Vagina (tissue), 2 donors: ENCODE measurements at regions not wholly inside any gene's neighbourhood (a gene's known extent, or its start where the extent isn't known, plus 50 kb on each side); places are given as distances from the start of the nearest gene placed in this dataset.

Source experiments
- DNase-seq, 2 donors: peaks; one replicate each; pipeline ENCODE4 v3.0.0-alpha.2; 2017; ENCODE audit errors: extremely low spot score in 2 of 2
- H3K27ac ChIP-seq: fragments of 200-600 bp; sonication (generic); one replicate; pipeline ENCODE4 v1.5.1; 2019
- H3K27me3 ChIP-seq: fragments of 200-600 bp; sonication (generic); one replicate; pipeline ENCODE4 v1.5.1; 2019
- H3K36me3 ChIP-seq, 2 donors: fragments of 200-600 bp; sonication (generic); one replicate each; pipeline ENCODE4 v1.5.1; 2017 to 2019
- H3K4me1 ChIP-seq: fragments of 200-600 bp; sonication (generic); one replicate; pipeline ENCODE4 v1.5.1; 2019
- H3K4me3 ChIP-seq, 2 donors: fragments of 200-600 bp; sonication (generic); 1 replicate in 1 of 2; 2 replicates in 1 of 2; pipeline ENCODE4 v1.5.1; 2016 to 2019
- H3K9me3 ChIP-seq: fragments of 200-600 bp; sonication (generic); one replicate; pipeline ENCODE4 v1.5.1; 2019
- POLR2A ChIP-seq, 2 donors: fragments of 450-650 bp; IDR thresholded peaks; one replicate each; pipeline ENCODE4 v1.6.1; 2017; ENCODE audit warnings: antibody characterized with exemption in 2 of 2, mild to moderate bottlenecking in 2 of 2, moderate library complexity in 2 of 2
- POLR2AphosphoS5 ChIP-seq, 2 donors: sonication (generic); formaldehyde crosslinking; IDR thresholded peaks; one replicate each; pipeline ENCODE4 v1.9.0; 2017; ENCODE audit warnings: antibody characterized with exemption in 2 of 2, mild to moderate bottlenecking in 2 of 2, low read depth in 1 of 2; ENCODE audit not compliant: insufficient read depth in 1 of 2
- intact Hi-C: fragments of 100-400 bp; cut with DNase I; formaldehyde crosslinking; loops from one replicate; pipeline ENCODE4 v1.15.1; 2023
- TF ChIP-seq, protein P1 (sequence below), 3 experiments: fragments of 450-650 bp in 2 of 3; fragments of 200-600 bp in 1 of 3; sonication (generic) in 1 of 3; IDR thresholded peaks; one replicate each; pipeline ENCODE4 v1.5.1; 2017 to 2019; ENCODE audit warnings: antibody characterized with exemption in 3 of 3, mild to moderate bottlenecking in 2 of 3, moderate library complexity in 2 of 3

GRCh38 chr3:76043746-76044145, 258.4 kb upstream of the ZNF717 start:
- Histone ChIP-seq H3K27me3 (no peaks in the 10 kb centered on the region), H3K27ac (no peak overlapping the region), H3K36me3 (no peaks in the 10 kb centered on the region), H3K4me1 (no peaks in the 10 kb centered on the region), H3K9me3 (no peaks in the 10 kb centered on the region), H3K4me3 (no peak overlapping the region)
- intact Hi-C loops, result no loop called here
- TF ChIP-seq POLR2AphosphoS5 (IDR thresholded peaks at IDR 0.05; ENCODE audit: insufficient read depth in 1 of 2, low read depth in 1 of 2) (no peak), POLR2A (IDR thresholded peaks at IDR 0.05) (no peak)
- TF ChIP-seq, protein P1, sequence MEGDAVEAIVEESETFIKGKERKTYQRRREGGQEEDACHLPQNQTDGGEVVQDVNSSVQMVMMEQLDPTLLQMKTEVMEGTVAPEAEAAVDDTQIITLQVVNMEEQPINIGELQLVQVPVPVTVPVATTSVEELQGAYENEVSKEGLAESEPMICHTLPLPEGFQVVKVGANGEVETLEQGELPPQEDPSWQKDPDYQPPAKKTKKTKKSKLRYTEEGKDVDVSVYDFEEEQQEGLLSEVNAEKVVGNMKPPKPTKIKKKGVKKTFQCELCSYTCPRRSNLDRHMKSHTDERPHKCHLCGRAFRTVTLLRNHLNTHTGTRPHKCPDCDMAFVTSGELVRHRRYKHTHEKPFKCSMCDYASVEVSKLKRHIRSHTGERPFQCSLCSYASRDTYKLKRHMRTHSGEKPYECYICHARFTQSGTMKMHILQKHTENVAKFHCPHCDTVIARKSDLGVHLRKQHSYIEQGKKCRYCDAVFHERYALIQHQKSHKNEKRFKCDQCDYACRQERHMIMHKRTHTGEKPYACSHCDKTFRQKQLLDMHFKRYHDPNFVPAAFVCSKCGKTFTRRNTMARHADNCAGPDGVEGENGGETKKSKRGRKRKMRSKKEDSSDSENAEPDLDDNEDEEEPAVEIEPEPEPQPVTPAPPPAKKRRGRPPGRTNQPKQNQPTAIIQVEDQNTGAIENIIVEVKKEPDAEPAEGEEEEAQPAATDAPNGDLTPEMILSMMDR (IDR thresholded peaks at IDR 0.05), result no peak
- DNase-seq, result no peak

DNA sequence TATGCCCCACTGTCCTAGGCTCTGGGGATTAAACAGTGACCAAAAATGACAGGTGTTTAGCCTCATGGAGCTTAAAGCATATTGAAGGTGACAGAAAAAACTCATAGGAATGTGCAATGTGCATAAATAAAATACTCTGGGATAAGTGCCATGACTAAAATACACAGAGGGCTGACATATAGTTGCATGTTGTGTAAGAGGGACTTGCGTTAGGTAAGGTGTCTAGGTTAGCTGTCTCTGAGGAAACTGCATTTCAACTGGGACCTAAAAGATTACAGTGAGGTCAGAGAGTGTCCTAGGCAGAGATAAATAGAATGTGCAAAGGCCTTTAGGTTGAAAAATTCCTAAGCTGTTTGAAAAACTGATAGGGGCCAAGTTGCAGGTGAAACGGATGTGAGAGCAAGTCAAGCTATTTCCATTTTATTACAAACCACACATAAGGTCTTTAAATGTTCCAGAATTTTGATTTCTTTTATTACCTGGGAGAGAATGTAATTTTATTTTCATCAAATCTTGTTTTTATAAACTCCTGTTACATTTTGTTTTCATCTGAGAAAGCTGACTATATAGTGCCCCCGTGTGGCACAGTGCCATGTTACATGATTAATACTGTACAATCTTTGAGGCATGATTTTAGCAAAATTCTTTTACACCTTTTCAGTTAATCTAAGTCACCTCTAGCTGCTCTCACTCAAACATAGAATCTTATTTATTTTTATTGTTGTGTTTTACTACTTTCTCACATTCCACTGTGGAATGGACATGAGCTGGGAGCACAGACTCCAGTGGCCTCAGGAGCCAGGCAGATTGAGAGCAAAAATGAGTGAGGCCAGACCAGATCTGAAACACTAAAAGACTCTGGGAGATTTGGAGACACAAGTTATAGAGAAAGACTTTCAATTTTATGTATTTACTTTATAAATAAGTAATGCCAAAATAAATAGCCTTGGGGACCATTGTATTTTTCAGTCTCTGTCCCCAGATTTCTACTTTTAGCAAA, 259.6 kb upstream of the ZNF717 start:
- no peak overlapping the region for H3K27ac ChIP-seq
- no peaks in the 10 kb centered on the region for H3K36me3 ChIP-seq
- DNase-seq, result no peak
- intact Hi-C loops, result no loop called here
- H3K4me1 ChIP-seq, result no peaks in the 10 kb centered on the region
- TF ChIP-seq, protein P1 (IDR thresholded peaks at IDR 0.05), result no peak
- no peak for TF ChIP-seq POLR2A (IDR thresholded peaks at IDR 0.05)
- no peaks in the 10 kb centered on the region for H3K27me3 ChIP-seq
- no peaks in the 10 kb centered on the region for H3K9me3 ChIP-seq
- no peak overlapping the region for H3K4me3 ChIP-seq

DNA sequence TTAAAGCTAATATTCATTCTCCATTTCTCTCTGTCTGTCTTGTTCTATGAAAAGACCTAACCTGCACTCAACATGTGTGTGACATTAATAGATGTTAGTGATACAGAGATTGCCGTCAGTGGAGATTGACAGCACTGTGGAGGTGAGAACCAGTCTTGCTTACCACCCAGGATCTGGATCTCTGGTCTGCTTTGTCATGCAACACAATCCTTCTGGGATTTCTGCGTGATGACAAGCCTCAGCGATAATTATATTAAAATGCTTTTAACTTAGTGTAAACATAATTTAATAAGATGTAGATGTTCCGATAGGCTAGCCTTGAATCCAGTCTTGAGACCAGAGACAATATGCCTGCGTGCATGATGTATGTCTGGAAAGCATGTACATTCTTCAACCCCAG, 262.0 kb upstream of the ZNF717 start:
- no peaks in the 10 kb centered on the region for H3K36me3 ChIP-seq
- no peak overlapping the region for H3K4me3 ChIP-seq
- no peaks in the 10 kb centered on the region for H3K9me3 ChIP-seq
- intact Hi-C loops, result no loop called here
- no peak for DNase-seq
- H3K27me3 ChIP-seq, result no peaks in the 10 kb centered on the region
- H3K4me1 ChIP-seq, result no peaks in the 10 kb centered on the region
- TF ChIP-seq, protein P1 (IDR thresholded peaks at IDR 0.05), result no peak
- no peak for TF ChIP-seq POLR2AphosphoS5 (IDR thresholded peaks at IDR 0.05; ENCODE audit: insufficient read depth in 1 of 2, low read depth in 1 of 2)
- TF ChIP-seq POLR2A (IDR thresholded peaks at IDR 0.05), result no peak
- H3K27ac ChIP-seq, result no peak overlapping the region

- H3K4me3 ChIP-seq, result no peak overlapping the region
- intact Hi-C loops, result no loop called here
- TF ChIP-seq POLR2AphosphoS5 (IDR thresholded peaks at IDR 0.05; ENCODE audit: insufficient read depth in 1 of 2, low read depth in 1 of 2), result no peak
- TF ChIP-seq POLR2A (IDR thresholded peaks at IDR 0.05), result no peak
- TF ChIP-seq, protein P1 (IDR thresholded peaks at IDR 0.05), result no peak
- no peak overlapping the region for H3K27ac ChIP-seq
- no peaks in the 10 kb centered on the region for H3K9me3 ChIP-seq
- no peaks in the 10 kb centered on the region for H3K36me3 ChIP-seq
- H3K27me3 ChIP-seq, result no peaks in the 10 kb centered on the region
- no peaks in the 10 kb centered on the region for H3K4me1 ChIP-seq
- DNase-seq, result no peak
These were observed 264.4 kb upstream of the ZNF717 start for GRCh38 chr3:76049776-76050175.

GRCh38 chr3:76051145-76051544, 265.8 kb upstream of the ZNF717 start:
- no peaks in the 10 kb centered on the region for H3K36me3 ChIP-seq
- no peaks in the 10 kb centered on the region for H3K9me3 ChIP-seq
- no peaks in the 10 kb centered on the region for H3K27me3 ChIP-seq
- H3K4me3 ChIP-seq, result no peak overlapping the region
- TF ChIP-seq POLR2AphosphoS5 (IDR thresholded peaks at IDR 0.05; ENCODE audit: insufficient read depth in 1 of 2, low read depth in 1 of 2) (no peak), POLR2A (IDR thresholded peaks at IDR 0.05) (no peak)
- TF ChIP-seq, protein P1 (IDR thresholded peaks at IDR 0.05), result no peak
- no peaks in the 10 kb centered on the region for H3K4me1 ChIP-seq
- intact Hi-C loops, result no loop called here
- DNase-seq, result no peak
- no peak overlapping the region for H3K27ac ChIP-seq
